Activated naive CD4-positive, alpha-beta T cell treated with anti-CD3 and anti-CD28 coated beads, Interleukin-2, amount 50 U/mL, for 16 hours (primary cell): ENCODE measurements at regions not wholly inside any gene's neighbourhood (a gene's known extent, or its start where the extent isn't known, plus 50 kb on each side); places are given as distances from the start of the nearest gene placed in this dataset.
"Not testable (repeated sequence)": the region's sequence is repeated elsewhere in the genome, so short reads cannot be mapped to it uniquely, and the experiment has no call there.

ENCODE experiments used
- DNase-seq: peaks from one replicate; pipeline ENCODE4 v3.0.0-alpha.2; 2020

DNA sequence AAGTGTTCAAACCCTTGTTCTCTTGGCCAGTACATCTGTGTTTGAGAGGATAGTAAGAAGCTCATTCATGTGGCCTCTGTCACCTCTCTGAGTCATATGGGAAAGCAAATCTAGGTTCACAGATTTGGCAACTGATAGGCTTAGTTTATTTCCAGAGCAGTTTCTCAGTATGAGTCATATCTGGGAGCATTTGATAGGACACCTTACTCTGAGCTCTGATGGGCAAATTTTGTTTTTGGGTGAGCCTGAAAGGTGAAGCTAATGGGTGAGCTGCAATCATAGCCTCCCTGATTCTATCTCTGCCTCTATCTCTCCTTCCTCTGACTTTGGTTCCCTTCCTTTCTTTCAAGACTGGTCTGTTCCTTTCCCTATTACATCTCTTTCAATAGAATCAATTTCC lies 134.4 kb downstream of the S1PR1 start:
- no peak for DNase-seq

DNA sequence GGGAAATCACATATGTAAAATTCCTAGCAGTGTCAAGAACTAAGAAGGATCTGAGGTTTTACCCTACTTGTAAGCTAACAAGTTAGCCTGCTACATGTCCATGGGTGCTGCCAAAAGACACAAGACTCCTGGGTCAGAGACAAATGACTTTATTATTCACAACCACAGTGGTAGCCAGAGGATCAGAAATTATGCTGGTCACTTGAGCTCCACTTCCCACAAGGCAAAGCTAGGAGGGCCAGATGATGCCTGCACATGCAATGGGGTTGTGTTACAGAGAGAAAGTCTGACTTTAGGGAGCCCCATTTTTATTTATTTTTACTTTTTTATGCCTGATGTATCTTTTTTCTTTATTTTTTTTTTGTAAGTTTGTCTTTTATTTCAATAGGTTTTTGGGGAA lies 136.8 kb downstream of the S1PR1 start:
- no peak for DNase-seq

DNA sequence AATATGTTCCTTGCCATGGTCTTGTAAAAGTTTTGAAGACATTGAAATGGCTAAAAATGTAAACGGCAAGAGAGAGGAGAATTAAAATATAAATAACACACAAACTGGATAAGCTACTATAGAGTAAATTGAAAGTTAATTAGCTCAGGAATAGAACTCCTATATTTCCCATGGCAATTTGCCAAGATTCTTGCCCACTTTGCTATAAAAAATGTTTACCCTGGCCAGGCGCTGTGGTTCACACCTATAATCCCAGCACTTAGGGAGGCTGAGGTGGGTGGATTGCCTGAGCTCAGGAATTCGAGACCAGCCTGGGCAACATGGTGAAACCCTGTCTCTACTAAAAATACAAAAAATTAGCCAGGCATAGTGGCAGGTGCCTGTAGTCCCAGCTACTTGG lies 138.6 kb downstream of the S1PR1 start:
- DNase-seq = not testable (repeated sequence)

DNA sequence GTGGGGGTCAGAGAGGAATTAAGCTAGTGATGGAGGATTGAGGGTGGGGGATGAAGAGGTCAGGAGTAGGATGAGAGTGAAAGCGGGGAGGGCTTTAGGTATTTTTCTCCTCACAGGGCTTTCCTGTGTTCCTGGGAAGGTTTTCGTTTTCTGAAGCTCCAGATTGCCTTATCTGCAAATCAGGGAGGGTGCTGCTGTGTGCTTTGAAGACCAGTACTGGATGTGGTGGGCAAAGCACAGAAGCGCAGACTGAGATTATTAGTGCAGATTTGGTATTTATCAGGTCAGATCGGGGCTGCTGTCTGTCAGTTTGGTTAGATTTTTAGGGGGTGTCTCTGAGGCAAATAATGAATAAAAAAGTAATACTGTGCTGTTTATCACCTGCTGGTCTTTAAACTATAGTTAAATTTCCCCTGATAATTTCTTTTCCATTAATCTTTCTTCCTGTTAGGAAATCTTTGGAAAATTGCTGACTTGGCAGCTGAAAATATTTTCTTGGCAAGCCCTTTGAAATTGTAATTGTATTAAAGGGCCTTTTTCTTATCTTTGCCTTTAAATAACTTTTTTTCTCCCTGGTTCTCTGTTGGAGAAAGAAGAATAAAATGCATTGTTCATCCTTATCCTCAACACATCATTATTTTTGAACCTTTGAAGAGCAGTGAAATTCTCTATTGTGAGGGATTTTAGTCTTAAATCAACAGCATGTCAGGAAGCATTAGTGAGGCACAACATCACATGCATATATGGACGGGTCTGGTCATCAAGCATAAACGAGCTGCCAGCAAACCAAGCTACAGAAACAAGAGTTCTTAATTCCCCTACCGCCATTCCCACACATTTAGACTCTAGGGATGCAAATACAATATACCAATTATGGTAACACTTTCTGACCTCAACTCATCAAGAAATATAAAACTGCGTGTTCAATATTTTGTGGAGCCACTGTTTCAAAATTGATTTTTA lies 139.6 kb downstream of the S1PR1 start:
- DNase-seq = no peak

DNA sequence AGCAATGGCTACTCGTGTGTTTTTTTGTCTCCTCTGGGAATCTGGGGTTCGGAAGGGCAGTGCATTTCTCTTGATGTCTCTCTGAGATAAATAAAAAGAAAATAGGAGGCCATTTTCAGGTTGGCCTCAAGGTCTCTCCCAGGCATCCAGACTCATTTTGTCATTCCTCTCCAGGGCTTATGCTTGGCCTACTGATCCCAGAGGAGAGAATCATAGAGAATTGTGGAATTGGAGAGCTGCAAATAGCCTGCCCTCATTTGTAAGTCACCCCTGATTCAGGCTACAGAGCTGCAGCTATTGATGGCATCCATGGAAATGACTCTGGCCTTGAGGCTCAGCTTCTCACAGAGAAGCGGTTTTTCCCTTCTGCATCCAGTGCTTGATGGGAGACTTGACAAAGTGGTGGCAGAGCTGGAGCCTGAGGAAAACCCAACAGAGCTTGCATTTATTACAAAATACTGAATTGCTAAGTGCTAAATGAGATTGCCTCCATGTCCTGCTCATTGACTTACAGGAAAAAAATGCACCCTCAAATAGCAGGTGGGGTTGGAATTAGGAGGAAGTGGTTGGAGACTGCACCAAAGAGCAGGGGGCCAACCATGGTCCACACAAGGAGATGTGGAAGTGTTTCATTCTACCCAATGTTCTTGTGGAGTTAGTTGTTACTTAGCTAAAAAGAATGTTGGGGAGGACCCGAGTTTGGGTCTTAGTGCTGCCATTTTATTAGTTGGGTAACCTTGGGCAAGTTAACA lies 140.4 kb downstream of the S1PR1 start:
- no peak for DNase-seq

DNA sequence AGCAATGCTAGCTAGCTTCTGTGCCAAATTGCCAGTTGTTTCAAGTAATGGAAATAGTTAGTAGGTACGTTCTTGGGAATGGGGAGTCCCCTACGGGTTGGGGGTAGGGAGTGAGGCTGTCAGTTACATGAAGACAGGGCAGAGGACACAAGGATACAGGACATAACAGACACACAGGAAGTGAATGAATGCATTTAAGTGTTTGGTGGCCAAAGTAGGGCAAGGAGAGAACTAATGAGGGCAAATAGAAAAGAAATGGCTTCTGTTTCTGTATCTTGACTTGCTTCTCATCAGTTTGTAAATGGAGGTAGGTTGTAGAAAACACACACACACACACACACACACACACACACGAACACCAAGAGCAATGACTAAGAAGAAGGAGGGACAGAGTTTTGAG lies 142.2 kb downstream of the S1PR1 start:
- DNase-seq = no peak

DNA sequence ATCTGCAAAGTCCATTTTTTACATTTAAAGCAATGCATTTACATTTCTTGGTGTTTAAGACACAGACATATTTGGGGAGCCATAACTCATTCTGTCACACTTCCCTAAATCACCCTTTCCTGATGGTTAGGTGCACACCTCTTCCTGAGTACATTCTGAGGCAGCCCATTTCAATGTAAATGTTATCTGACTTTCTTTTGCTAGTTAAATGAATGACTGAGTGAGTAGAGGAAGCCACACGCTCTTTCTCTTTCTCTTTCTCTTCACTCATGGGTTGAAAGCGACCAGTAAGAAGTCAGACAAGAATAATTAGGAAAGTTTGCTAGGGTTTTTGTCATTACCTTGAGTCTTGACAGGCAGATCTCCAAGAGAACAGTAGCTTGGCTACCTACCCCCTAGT lies 143.1 kb downstream of the S1PR1 start:
- DNase-seq = no peak

DNA sequence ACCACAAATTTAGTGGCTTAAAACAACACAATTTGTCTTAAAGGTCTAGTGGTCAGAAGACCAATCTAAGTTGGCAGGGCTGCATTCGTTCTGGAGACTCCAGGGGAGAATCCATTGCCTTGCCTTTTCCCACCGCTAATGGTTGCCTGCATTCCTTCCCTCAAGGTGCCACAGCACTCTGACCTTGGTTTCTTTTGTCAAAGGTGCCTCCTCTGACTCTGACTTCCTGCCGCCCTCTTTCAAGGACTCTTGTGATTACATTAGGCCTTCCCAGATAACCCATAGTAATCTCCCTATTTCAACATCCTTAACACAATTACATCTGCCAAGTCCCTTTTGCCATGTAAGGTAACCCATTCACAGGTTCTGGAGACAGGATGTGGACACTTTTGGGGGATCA lies 145.3 kb downstream of the S1PR1 start:
- DNase-seq = no peak

DNA sequence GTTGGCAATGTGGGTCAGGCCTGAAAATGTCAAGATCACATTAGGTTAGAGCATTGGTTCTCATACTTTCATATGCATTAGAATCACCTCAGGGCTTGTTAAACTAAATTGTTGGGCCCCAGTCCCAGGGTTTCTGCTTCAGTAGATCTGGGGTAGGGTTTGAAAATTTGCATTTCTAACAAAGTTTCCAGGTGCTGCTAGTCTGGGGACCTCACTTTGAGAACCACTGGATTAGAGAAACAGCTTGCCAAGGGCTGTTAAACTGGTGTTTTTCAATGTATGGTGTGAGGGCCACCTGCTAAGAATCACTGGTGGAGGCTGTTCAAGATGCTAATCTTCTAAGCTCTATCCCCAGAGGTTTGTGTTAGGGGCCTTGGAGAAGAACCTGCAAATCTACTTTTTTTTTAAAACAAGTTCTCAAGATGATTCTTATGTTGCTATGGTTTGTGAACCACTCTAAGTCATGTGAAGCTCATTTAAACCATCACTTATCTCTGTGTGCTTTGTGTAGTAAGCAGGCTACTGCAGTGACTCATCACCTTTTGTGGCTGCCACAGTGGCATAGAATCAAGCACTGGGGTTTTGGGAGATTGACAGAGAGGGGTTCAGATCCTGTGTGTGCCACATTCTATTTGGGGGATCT lies 152.2 kb downstream of the S1PR1 start:
- DNase-seq = no peak

- DNase-seq = no peak
Measured at GRCh38 chr1:101389547-101389929, 152.7 kb downstream of the S1PR1 start.

DNA sequence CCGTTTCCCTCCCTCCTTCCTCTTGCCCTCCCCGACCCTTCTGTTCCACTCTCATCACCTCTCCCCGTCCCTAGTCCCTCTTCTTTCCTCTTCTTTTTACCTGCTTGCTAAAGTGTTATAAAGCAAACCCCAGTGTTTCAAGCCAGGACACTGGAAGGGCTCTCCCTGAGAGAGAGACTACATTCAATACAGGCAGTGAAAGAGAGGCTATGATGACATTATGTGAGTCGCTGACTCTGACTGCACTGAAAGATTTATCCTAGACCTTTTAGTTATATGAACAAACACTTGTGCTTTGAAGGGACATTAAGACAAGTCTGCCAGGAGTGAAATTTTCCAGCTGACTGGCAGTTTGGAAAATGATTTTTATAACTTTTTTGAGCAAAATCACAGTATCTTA lies 155.7 kb downstream of the S1PR1 start:
- no peak for DNase-seq

DNA sequence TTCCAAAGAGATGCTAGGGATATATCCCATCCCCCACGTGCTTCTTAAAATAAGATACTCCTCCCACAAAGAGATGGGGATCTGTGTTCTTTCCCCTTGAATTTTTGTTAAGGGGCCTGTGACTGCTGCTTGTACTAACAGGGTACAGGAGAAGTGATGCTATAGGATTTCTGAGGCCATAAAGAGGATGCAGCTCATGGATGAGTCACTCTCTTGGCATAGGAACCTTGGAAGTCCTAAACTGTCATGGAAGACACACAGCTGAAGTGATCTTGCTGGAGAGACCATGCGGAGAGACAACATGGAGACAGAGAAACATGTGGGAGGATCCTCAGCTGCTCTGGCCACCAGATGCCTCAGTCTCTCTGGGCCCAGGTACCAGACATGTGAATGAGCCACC lies 157.2 kb downstream of the S1PR1 start:
- DNase-seq = no peak

- no peak for DNase-seq
Measured at GRCh38 chr1:101399222-101399621, 162.4 kb downstream of the S1PR1 start.

GRCh38 chr1:101406271-101406670 lies 169.5 kb downstream of the S1PR1 start:
- no peak for DNase-seq

DNA sequence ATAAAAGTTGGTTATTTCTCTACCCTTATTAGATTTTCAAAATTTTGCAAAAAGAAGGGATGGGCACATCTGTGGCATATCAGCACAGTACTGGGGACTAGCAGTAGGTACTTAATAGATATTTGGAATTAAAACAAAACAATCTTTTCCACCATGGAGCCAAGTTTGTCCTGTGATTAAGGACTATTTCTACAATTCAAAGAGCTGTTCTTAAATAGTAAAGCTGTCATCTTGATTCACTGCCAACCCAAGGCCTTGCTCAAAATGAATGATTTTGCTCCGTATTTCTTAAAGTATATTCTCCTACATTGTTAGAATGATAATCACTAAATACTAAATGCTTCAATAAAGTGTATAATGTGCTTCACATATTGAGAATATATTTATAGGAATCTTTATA lies 169.9 kb downstream of the S1PR1 start:
- no peak for DNase-seq

GRCh38 chr1:101407505-101408211 lies 170.8 kb downstream of the S1PR1 start:
- no peak for DNase-seq

- DNase-seq = no peak
Measured at GRCh38 chr1:101408212-101409042, 171.6 kb downstream of the S1PR1 start.

GRCh38 chr1:101409102-101409501 lies 172.3 kb downstream of the S1PR1 start:
- DNase-seq = no peak

- DNase-seq = no peak
Measured at GRCh38 chr1:101410048-101410878, 173.4 kb downstream of the S1PR1 start.

DNA sequence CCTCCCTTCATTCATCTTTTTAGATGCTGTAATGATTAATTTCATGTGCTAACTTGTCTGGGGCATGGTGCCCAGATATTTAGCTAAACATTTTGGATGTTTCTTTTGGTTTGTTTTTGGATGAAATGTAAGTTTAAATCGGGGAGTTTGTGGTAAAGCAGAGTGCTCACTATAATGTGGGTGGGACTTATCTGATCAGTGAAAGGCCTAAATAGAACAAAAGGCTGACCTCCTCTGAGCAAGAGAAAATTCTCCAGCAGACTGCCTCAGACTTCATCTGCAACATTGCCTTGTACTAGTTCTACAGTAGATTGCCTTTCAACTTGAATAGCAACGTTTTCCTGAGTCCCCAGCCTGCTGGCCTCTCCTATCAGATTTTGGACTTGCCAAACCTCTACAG lies 183.6 kb downstream of the S1PR1 start:
- no peak for DNase-seq

DNA sequence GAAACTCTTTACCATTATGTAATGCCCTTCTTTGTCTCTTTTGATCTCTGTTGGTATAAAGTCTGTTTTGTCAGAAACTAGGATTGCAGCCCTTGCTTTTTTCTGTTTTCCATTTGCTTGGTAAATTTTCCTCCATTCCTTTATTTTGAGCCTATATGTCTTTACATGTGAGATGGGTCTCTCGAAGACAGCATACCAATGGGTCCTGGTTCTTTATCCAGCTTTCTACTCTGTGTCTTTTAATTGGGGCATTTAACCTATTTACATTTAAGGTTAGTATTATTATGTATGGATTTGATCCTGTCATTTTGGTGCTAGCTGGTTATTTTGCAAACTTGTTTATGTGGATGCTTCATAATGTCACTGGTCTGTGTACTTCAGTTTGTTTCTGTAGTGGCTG lies 191.3 kb downstream of the S1PR1 start:
- DNase-seq = not testable (repeated sequence)
